Body of pancreas (tissue), 4 donors: ENCODE measurements at regions not wholly inside any gene's neighbourhood (a gene's known extent, or its start where the extent isn't known, plus 50 kb on each side); places are given as distances from the start of the nearest gene placed in this dataset.

Experiments used
- ATAC-seq: fragments of 150-250 bp; one replicate; pipeline ENCODE4 v1.9.1; 2016
- DNase-seq, 4 donors: peaks; one replicate each; pipeline ENCODE4 v3.0.0-alpha.2; 2019
- H3K27ac ChIP-seq, 4 donors: fragments of 200-600 bp; sonication (generic); 1 replicate in 3 of 4; 2 replicates in 1 of 4; pipeline versions ENCODE4 v1.5.1 to v1.6.1; 2016 to 2019; ENCODE audit warnings: mild to moderate bottlenecking in 1 of 4, mixed read lengths in 1 of 4, moderate library complexity in 1 of 4
- H3K27me3 ChIP-seq, 2 donors: fragments of 200-600 bp; sonication (generic); one replicate each; pipeline ENCODE4 v1.6.0; 2016; ENCODE audit warnings: mild to moderate bottlenecking in 1 of 2
- H3K36me3 ChIP-seq, 2 donors: fragments of 200-600 bp; sonication (generic); replicated peaks in 1 of 2; 2 replicates each; pipeline ENCODE4 v1.5.1; 2016; ENCODE audit warnings: low read depth in 2 of 2; ENCODE audit not compliant: insufficient read depth in 1 of 2
- H3K4me1 ChIP-seq: fragments of 200-600 bp; sonication (generic); one replicate; pipeline ENCODE4 v1.6.0; 2016
- H3K4me3 ChIP-seq, 2 donors: fragments of 200-600 bp; sonication (generic); 1 replicate in 1 of 2; 2 replicates in 1 of 2; pipeline ENCODE4 v1.5.1; 2016 to 2019
- H3K9me3 ChIP-seq, 3 donors: fragments of 200-600 bp; sonication (generic); 1 replicate in 2 of 3; 2 replicates in 1 of 3; pipeline ENCODE4 v1.5.1; 2016
- CTCF ChIP-seq, 7 experiments: fragments of 450-650 bp in 4 of 7; fragments of 200-600 bp in 3 of 7; sonication (generic) in 3 of 7; IDR thresholded peaks; one replicate each; pipeline ENCODE4 v1.5.1; 2016 to 2019; ENCODE audit warnings: antibody characterized with exemption in 7 of 7
- POLR2A ChIP-seq, 3 donors: fragments of 450-650 bp; IDR thresholded peaks; one replicate each; pipeline ENCODE4 v1.6.1; 2016; ENCODE audit warnings: antibody characterized with exemption in 3 of 3, mild to moderate bottlenecking in 2 of 3
- WGBS, 2 donors: methylation state at CpG; one replicate each; pipeline ENCODE4 v1.1.5; 2017; 5-methylcytosine and 5-hydroxymethylcytosine counted together
- intact Hi-C: fragments of 100-400 bp; cut with DNase I; formaldehyde crosslinking; loops from one replicate; pipeline ENCODE4 v1.15.1; 2023

DNA sequence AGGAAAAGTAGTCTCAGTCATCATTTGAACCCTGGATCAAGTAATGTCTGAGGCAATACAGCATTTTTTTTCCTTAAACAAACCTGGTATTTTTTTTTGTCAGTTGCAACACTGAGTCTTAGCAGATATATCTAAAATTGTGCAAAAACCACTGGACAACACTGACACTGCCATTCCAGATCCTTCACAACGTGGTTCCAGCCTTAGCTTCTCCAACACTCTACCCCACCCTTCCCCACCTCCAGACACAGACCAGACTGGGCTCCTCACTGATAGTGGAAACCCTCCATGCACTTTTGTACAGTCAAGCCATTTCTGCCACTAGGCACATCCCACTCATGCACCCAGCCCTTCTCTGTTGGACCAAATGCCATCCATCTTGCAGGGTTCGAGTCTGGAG lies 199.6 kb upstream of the CTNNB1 start:
- no peaks in the 10 kb centered on the region for H3K9me3 ChIP-seq
- TF ChIP-seq POLR2A (IDR thresholded peaks at IDR 0.05) (no peak), CTCF (IDR thresholded peaks at IDR 0.05) (no peak)
- H3K4me3 ChIP-seq = no peak overlapping the region
- DNase-seq (no peak), ATAC-seq (no peak)
- no peak overlapping the region for H3K27ac ChIP-seq
- 66 to 68% methylated on average over 2 of the region's 2 CpGs for WGBS, 2 donors
- no peaks in the 10 kb centered on the region for H3K27me3 ChIP-seq
- H3K36me3 ChIP-seq = no peaks in the 10 kb centered on the region
- intact Hi-C loops = no loop called here
- H3K4me1 ChIP-seq = no peaks in the 10 kb centered on the region

- intact Hi-C loops = no loop called here
- ATAC-seq = peak; percentile 21
- H3K36me3 ChIP-seq = no peaks in the 10 kb centered on the region
- 48 to 60% methylated on average over 6 of the region's 6 CpGs for WGBS, 2 donors
- H3K9me3 ChIP-seq = no peaks in the 10 kb centered on the region
- no peak overlapping the region for H3K27ac ChIP-seq
- no peak overlapping the region for H3K4me3 ChIP-seq
- no peak for DNase-seq
- TF ChIP-seq POLR2A (IDR thresholded peaks at IDR 0.05) = no peak
- TF ChIP-seq CTCF (IDR thresholded peaks at IDR 0.05) = no peak
- H3K27me3 ChIP-seq = no peaks in the 10 kb centered on the region
- H3K4me1 ChIP-seq = no peaks in the 10 kb centered on the region
These were observed 198.8 kb upstream of the CTNNB1 start for GRCh38 chr3:41000471-41000870.

- Histone ChIP-seq H3K27ac (no peak overlapping the region), H3K9me3 (no peaks in the 10 kb centered on the region), H3K36me3 (no peaks in the 10 kb centered on the region), H3K4me3 (no peak overlapping the region), H3K4me1 (no peaks in the 10 kb centered on the region), H3K27me3 (no peaks in the 10 kb centered on the region)
- ATAC-seq (no peak), DNase-seq (no peak)
- TF ChIP-seq CTCF (IDR thresholded peaks at IDR 0.05) (no peak), POLR2A (IDR thresholded peaks at IDR 0.05) (no peak)
- intact Hi-C loops = no loop called here
- 27 to 41% methylated on average over 1 of the region's 1 CpG for WGBS, 2 donors
These were observed 197.7 kb upstream of the CTNNB1 start for GRCh38 chr3:41001556-41001955.

- Histone ChIP-seq H3K4me1 (no peaks in the 10 kb centered on the region), H3K9me3 (no peaks in the 10 kb centered on the region), H3K4me3 (no peak overlapping the region), H3K27ac (no peak overlapping the region), H3K27me3 (no peaks in the 10 kb centered on the region), H3K36me3 (no peaks in the 10 kb centered on the region)
- no peak for DNase-seq
- WGBS, 2 donors = 50 to 60% methylated on average over 4 of the region's 4 CpGs
- ATAC-seq = no peak
- intact Hi-C loops = no loop called here
- TF ChIP-seq CTCF (IDR thresholded peaks at IDR 0.05) (no peak), POLR2A (IDR thresholded peaks at IDR 0.05) (no peak)
These were observed 197.2 kb upstream of the CTNNB1 start for GRCh38 chr3:41002104-41002503.

DNA sequence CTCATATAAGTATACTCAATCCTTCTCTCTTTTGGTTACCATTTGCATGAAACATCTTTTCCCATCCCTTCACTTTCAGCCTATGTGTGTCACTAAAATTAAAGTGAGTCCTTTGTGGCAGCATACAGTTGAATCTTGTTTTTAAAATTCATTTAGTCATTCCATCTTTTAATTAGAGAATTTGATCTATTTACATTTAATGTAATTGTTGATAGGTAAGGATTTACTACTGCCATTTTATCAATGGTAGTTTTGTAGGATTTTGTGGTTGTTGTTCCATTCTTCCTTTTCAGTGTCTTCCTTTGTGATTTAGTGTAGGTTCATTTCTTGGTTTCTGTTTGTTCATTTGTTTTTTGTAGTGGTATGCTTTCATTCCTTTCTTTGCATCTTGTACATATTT lies 191.9 kb upstream of the CTNNB1 start:
- peaks cover 0 to 7% (median 0%) of the 10 kb centered on the region in 3 donors for H3K9me3 ChIP-seq
- TF ChIP-seq POLR2A (IDR thresholded peaks at IDR 0.05) (no peak), CTCF (IDR thresholded peaks at IDR 0.05) (no peak)
- H3K27me3 ChIP-seq = no peaks in the 10 kb centered on the region
- H3K36me3 ChIP-seq = no peaks in the 10 kb centered on the region
- H3K4me1 ChIP-seq = no peaks in the 10 kb centered on the region
- DNase-seq = no peak
- H3K4me3 ChIP-seq = no peak overlapping the region
- intact Hi-C loops = no loop called here
- no peak for ATAC-seq
- no peak overlapping the region for H3K27ac ChIP-seq
